Astrocyte of the hippocampus (primary cell): ENCODE measurements at regions not wholly inside any gene's neighbourhood (a gene's known extent, or its start where the extent isn't known, plus 50 kb on each side); places are given as distances from the start of the nearest gene placed in this dataset.
A peak's percentile ranks its signal among the peaks of the same experiment; 100 is the strongest.
"Not testable (repeated sequence)": the region's sequence is repeated elsewhere in the genome, so short reads cannot be mapped to it uniquely, and the experiment has no call there.

ENCODE experiments used
- DNase-seq: peaks from one replicate; pipeline ENCODE4 v3.0.0; 2011; ENCODE audit warnings: low read depth, low spot score

DNA sequence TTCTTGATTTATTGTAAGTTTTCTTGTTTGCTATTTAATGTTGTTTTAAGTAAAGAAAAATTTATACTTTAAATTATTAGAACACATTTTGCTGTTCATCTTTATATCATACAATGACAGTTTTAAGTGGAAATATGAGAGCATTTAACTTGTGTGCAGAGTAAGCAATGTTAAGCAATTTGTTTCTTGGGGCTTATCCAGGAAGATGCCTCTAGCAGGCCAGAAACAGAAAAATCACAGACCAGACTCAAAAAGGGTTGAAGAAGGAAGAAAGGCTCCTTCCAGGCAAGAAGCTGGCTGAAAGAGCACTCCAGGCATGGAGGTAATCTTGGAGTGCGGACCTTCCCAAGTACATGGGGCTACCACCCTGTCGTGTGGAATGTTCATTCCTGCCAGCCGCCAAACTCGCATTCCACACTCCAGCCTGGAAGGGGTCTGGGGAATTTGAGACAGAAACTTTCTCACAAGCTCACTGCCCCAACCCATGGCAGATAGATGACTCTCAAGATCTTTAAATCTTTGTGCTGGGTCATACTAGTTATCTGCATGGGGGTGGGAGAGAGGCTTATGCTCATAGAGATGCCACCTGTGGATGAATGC lies 1521.3 kb upstream of the AGA start:
- DNase-seq: no peak

- no peak for DNase-seq
Observed at GRCh38 chr4:178966644-178967043, 1524.4 kb upstream of the AGA start.

GRCh38 chr4:178970433-178971140 lies 1528.3 kb upstream of the AGA start:
- peak; percentile 10 for DNase-seq

DNA sequence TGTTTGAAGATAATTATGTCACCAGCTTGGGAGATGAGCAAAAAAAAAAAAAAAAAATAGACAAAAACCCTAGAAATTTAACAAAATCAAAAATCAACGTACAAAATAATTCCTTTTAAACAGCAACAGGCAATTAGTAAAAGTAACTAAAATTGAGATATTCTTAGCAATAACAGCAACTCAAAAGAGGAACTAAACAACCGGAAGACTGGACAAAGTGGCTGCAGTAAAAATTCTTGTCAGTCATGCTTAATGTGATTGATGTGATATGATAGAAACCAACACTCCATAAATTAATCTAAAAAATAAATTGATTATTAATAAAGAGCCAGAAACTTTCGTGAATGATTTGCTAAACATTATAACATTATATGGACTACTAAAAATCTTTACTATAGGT lies 1534.6 kb upstream of the AGA start:
- DNase-seq: no peak

GRCh38 chr4:178993306-178993705 lies 1551.1 kb upstream of the AGA start:
- no peak for DNase-seq

GRCh38 chr4:179001918-179002317 lies 1559.7 kb upstream of the AGA start:
- DNase-seq: no peak

DNA sequence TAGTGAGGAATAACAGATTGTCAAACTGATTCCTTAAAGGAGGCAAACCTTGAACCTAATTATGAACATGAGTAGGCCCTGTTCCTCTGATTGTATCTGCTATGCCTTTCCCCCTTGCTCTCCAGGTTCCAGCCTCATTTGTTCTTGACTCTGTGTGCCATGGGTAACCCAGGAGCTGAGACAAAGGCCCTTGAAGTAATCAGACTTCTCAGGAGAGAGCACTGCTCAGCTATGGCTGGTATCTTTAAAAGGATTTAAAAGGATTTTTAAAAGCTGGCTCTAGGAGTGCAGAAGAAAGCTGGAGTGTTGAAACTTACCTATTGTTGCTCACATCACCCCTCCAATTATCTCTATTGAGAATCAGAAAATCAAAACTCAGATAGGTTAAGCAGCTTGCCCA lies 1565.5 kb upstream of the AGA start:
- peak; percentile 18 for DNase-seq

GRCh38 chr4:179017581-179017980 lies 1575.3 kb upstream of the AGA start:
- no peak for DNase-seq

GRCh38 chr4:179027569-179027968 lies 1585.3 kb upstream of the AGA start:
- no peak for DNase-seq

DNA sequence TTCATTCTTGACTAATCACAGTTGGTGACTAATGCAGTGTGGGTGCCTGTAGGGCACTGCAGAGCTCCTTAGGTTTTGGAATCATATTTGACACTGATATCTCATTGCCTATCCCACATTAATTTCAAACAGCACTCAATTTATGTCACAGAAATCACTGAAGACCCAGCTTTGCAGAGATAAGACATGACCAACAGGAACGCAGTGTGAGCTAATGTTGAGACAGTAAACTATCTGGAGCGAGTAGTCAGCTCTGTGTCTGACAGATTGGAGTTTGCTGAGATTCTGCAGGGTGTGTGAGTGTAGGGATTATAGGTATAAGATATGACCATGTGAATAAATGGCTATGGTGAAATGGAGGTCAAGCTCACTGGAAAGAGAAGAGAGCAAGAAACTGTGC lies 1586.1 kb upstream of the AGA start:
- no peak for DNase-seq

DNA sequence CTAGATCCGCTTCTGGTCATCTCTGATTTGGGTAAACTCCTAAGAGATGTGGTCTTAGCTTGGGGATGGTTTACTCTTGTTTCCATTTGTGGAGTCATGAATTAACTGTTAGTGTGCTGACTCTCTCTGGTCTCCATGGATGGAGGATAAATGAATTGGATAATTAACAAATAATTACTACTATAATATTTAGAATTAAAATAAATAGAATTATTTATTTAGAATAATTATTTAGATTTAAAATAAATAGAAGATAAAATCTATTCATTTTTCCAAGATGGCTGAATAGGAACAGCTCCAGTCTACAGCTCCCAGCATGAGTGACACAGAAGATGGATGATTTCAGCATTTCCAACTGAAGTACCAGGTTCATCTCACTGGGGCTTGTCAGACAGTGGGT lies 1587.4 kb upstream of the AGA start:
- no peak for DNase-seq

DNA sequence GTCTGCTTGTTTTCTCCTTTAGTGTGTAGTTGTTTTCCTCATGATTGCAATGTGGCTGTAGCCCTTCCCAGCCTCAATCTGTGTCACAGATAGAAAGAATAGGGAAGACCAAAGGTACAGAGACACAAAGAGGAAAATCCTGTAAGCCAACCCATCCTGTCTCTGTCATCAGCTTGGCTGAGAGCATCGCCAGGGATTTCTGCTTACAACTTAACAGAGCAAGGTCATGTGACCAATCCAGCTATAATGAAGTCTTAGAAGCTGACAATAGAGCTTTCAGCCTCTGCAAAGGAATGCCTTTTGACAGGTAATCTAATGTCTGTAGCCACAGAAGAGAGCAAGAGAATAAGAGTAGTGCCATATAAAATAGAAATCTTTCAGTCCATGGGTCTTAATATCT lies 1598.0 kb upstream of the AGA start:
- DNase-seq: no peak

DNA sequence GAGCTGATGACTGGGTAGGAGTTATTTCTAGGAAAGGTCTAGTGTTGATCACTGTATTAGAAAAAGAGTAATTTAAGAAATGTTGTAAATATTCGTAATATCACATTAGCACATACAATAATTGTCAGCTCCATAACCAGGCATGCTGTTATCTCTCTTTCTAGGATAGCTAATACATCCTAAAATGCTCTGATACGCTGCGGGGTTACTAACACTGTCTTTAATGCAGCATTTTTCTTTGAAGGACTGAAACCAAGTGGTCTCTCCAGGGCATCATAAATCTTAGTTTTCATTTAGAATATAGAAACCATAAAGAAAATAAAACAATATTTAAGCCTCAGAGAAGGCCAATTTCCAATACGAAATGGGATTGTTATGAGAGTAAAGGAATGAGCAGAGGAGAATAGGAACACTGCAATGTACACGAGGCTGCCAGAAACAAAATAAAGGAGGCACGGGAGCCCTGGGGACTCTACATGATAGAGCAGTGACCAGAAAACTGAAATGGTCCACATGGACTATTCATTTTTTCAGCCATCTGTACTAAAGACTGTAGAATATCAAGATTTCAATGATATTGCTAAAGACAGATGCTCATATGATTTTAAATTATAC lies 1606.7 kb upstream of the AGA start:
- no peak for DNase-seq

GRCh38 chr4:179051206-179051605 lies 1609.0 kb upstream of the AGA start:
- no peak for DNase-seq

GRCh38 chr4:179059396-179059795 lies 1617.2 kb upstream of the AGA start:
- DNase-seq: no peak

DNA sequence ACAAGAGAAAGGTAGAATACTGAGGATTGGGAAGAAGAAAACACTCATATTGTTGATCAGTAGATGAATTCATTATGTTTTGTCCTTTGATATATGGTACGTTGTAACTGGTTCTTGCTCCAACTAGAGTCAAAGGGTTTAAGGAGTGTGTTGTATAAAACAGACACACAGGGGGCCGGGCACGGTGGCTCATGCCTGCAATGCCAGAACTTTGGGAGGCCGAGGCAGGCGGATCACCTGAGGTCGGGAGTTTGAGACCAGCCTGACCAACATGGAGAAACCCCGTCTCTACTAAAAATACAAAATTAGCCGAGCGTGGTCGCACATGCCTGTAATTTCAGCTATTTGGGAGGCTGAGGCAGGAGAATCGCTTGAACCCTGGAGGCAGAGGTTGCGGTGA lies 1624.0 kb upstream of the AGA start:
- not testable (repeated sequence) for DNase-seq

GRCh38 chr4:179071131-179071530 lies 1628.9 kb upstream of the AGA start:
- DNase-seq: no peak

- no peak for DNase-seq
Observed at GRCh38 chr4:179076865-179077264, 1634.6 kb upstream of the AGA start.

GRCh38 chr4:179095585-179096221 lies 1653.5 kb upstream of the AGA start:
- DNase-seq: peak; percentile 78

- DNase-seq: peak; percentile 76
Observed at GRCh38 chr4:179097741-179098140, 1655.5 kb upstream of the AGA start.

DNA sequence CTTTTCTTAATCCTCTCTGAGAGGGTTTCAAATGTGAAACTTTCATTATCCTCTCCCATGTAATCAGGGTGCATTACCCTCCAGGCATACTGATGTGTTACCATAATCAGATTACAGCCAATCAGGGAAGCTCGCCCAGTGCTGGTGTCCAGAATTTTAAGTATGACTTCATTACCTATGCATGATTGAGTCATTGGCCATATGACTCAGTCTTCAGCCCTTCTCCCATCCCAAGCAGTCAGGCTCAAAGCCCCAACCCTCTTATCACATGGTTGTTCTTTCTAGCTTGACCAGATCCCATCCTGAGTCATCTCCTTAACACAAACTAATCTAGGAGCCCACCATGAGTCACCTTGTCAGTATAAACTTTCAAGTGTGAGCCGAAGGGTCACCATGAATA lies 1668.1 kb upstream of the AGA start:
- DNase-seq: peak; percentile 97

DNA sequence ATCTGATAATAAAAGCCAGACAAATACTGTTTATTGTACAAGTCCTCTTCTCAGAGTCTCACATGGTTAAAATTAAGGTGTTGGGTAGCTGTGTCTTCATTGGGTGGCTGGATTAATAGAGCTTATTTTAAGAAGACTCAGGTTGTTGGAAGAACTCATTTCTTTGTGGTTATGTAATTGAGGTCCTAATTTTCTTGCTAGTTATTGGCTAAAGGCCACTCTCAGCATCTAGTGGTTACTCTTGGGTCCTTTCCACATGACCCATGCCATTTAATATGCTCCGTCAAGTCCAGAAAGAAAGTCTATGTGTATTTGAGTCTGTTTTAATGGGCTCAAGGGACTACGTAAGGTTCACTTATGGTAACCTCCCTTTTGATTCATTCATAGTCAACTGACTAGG lies 1668.6 kb upstream of the AGA start:
- peak; percentile 74 for DNase-seq
